GM18907 (cell line): ENCODE measurements at regions not wholly inside any gene's neighbourhood (a gene's known extent, or its start where the extent isn't known, plus 50 kb on each side); places are given as distances from the start of the nearest gene placed in this dataset.
"Not testable (repeated sequence)": the region's sequence is repeated elsewhere in the genome, so short reads cannot be mapped to it uniquely, and the experiment has no call there.

Experiments used
- ATAC-seq: cut with Tn5 transposase; IDR thresholded peaks from one replicate; pipeline ENCODE4 v1.9.1; 2021; ENCODE audit warnings: mild to moderate bottlenecking, moderate library complexity; ENCODE audit not compliant: unreplicated experiment

DNA sequence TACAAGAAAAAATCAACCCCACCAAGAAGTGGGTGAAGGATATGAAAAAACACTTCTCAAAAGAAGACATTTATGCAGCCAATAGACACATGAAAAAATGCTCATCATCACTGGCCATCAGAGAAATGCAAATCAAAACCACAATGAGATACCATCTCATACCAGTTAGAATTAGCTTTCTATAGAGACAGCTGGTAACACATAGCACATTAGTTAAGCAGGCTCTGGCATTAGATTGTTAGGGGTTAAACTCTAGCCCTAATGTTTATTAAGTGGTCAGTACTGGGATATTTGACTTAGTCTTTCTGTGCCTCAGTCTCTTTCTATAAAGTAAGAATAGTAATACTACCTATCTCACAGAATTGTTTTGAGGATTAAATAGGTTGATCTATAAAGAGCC, 65.2 kb upstream of the TGFBR2 start:
- not testable (repeated sequence) for ATAC-seq

GRCh38 chr3:30542897-30543296, 63.5 kb upstream of the TGFBR2 start:
- no peak for ATAC-seq

GRCh38 chr3:30544812-30545211, 61.6 kb upstream of the TGFBR2 start:
- no peak for ATAC-seq

DNA sequence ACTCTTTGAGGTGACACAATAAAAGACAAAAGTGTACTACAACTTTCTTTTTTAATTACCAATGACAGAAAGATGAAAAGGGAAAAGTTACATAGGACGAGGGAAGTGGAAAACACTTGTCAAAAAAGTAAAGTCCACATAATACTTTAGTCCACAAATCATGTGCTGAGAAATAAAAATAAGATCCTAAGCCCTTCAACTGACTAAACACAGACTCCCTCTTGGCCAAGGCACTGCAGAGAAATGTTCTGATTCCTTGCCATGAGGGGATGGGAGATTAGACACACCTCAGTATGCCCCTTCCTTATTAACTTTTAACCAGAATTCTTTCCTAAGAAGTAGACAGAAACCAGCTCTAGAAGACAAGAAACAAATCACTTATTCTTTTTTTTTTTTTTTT, 59.5 kb upstream of the TGFBR2 start:
- no peak for ATAC-seq

DNA sequence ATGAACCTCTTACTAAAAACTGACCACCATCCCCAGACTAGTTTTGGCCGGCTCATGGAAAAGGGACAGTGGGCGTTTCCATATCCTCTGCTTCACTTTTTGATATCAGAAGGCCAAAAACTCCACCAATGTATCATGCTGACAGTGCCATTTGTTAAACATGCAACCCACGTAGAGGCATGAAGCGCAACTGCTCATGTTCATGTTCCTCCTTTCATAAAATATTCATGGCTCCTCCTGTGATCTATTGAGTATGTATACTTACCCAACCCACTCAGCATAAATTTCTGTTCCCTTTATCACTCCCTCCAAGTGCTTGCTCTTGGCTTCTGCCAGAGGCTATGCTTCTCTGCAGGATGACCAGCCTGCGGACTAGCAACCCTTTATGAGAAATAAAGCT, 58.7 kb upstream of the TGFBR2 start:
- no peak for ATAC-seq

DNA sequence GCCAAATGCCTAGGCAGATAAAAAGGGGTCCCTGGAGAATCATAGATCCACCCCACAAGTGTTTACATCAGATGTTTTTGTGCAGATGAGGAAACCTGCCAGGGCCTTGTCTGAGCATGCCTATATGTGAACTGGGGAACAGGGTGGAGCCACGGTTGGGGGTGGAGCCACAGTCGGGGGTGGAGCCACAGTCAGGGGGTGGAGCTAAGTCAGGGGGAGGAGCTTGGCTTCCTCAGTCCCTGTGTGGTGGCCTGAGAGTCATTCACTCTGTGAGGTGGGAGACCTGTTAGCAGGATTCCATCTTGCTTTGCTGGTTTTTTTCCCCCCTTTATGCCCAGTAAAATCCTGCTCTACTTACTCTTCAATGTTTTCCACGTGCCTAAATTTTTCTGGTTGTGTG, 57.8 kb upstream of the TGFBR2 start:
- ATAC-seq: no peak

GRCh38 chr3:30549600-30549999, 56.8 kb upstream of the TGFBR2 start:
- ATAC-seq: no peak

GRCh38 chr3:30550246-30550645, 56.2 kb upstream of the TGFBR2 start:
- no peak for ATAC-seq

GRCh38 chr3:30551266-30551665, 55.1 kb upstream of the TGFBR2 start:
- ATAC-seq: no peak

- ATAC-seq: no peak
Measured at GRCh38 chr3:30551927-30552326, 54.5 kb upstream of the TGFBR2 start.

GRCh38 chr3:30553641-30554316, 52.6 kb upstream of the TGFBR2 start:
- no peak for ATAC-seq

- no peak for ATAC-seq
Measured at GRCh38 chr3:30554317-30554690, 52.1 kb upstream of the TGFBR2 start.

- no peak for ATAC-seq
Measured at GRCh38 chr3:30555968-30556367, 50.4 kb upstream of the TGFBR2 start.
